GM12875 (cell line): ENCODE measurements at regions not wholly inside any gene's neighbourhood (a gene's known extent, or its start where the extent isn't known, plus 50 kb on each side); places are given as distances from the start of the nearest gene placed in this dataset.

ENCODE experiments used
- H3K4me3 ChIP-seq: one replicate; pipeline ENCODE4 v1.5.1; 2011; ENCODE audit warnings: low read depth, low read length, control low read depth
- CTCF ChIP-seq: IDR thresholded peaks from 2 replicates; pipeline ENCODE4 v1.5.1; 2011; ENCODE audit warnings: low read depth, mild to moderate bottlenecking, control low read depth, inconsistent platforms, low read length, moderate library complexity, borderline replicate concordance; ENCODE audit not compliant: insufficient read depth

- no peak overlapping the region for H3K4me3 ChIP-seq
- TF ChIP-seq CTCF = no peak
These were observed 568.3 kb downstream of the FSCB start for GRCh38 chr14:43938588-43939281.

GRCh38 chr14:43937001-43937400 is 570.1 kb downstream of the FSCB start:
- H3K4me3 ChIP-seq = no peak overlapping the region
- no peak for TF ChIP-seq CTCF

- no peak for TF ChIP-seq CTCF
- no peak overlapping the region for H3K4me3 ChIP-seq
These were observed 573.0 kb downstream of the FSCB start for GRCh38 chr14:43934102-43934501.

DNA sequence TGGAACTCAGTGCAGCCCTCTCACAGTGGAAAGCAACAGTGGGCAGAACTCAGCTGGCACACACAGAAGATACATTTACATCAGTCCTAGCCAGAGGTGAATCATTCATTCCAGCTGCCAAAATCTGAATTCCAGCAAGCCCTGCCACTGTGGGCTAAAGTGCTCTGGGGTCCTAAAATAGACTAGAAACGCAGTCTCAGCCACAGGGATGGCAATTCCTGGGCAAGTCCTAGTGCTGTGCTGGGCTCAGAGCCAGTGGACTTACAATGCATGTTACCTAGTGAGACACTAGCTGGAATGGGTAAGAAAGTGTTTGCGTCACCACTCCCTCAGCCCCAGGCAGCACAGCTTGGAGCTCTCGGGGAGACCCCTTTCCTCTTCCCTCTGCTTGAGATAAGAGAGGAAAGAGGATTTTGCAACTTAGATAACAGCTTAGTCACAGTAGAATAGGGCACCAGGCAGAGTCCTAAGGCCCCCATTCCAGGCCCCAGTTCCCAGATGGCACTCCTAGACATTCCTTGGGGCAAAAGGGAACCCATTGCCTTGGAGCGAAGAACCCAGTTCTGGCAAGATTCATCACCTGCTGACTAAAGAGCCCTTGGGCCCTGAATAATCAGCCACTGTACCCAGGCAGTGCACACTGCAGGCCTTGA is 592.9 kb downstream of the FSCB start:
- no peak overlapping the region for H3K4me3 ChIP-seq
- no peak for TF ChIP-seq CTCF

DNA sequence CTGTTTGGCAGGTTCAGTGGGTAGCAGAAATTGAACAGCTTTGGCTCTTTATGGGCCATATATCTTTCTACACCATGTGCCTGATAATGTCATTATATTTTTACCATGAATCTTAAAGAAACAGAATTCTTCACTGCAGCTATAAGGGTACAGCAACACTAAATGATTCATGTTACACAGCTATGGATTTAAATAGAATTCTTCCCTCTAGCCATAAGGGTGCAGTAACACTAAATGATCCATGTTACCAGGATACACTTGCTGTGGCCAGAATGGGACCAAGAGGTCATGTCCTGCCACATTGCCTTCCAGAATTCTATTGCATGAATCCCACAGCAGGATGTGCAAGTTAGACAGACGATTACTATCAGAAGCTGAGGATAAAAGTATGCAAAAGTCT is 603.9 kb downstream of the FSCB start:
- no peak for TF ChIP-seq CTCF
- no peak overlapping the region for H3K4me3 ChIP-seq

GRCh38 chr14:43901911-43902673 is 605.0 kb downstream of the FSCB start:
- no peak overlapping the region for H3K4me3 ChIP-seq
- no peak for TF ChIP-seq CTCF
